GM12875 (cell line): ENCODE measurements at regions not wholly inside any gene's neighbourhood (a gene's known extent, or its start where the extent isn't known, plus 50 kb on each side); places are given as distances from the start of the nearest gene placed in this dataset.

ENCODE experiments used
- H3K4me3 ChIP-seq: one replicate; pipeline ENCODE4 v1.5.1; 2011; ENCODE audit warnings: low read depth, low read length, control low read depth
- CTCF ChIP-seq: IDR thresholded peaks from 2 replicates; pipeline ENCODE4 v1.5.1; 2011; ENCODE audit warnings: low read depth, mild to moderate bottlenecking, control low read depth, inconsistent platforms, low read length, moderate library complexity, borderline replicate concordance; ENCODE audit not compliant: insufficient read depth

GRCh38 chr2:120430957-120431356 is 85.0 kb downstream of the INHBB start:
- no peak for TF ChIP-seq CTCF
- no peak overlapping the region for H3K4me3 ChIP-seq

DNA sequence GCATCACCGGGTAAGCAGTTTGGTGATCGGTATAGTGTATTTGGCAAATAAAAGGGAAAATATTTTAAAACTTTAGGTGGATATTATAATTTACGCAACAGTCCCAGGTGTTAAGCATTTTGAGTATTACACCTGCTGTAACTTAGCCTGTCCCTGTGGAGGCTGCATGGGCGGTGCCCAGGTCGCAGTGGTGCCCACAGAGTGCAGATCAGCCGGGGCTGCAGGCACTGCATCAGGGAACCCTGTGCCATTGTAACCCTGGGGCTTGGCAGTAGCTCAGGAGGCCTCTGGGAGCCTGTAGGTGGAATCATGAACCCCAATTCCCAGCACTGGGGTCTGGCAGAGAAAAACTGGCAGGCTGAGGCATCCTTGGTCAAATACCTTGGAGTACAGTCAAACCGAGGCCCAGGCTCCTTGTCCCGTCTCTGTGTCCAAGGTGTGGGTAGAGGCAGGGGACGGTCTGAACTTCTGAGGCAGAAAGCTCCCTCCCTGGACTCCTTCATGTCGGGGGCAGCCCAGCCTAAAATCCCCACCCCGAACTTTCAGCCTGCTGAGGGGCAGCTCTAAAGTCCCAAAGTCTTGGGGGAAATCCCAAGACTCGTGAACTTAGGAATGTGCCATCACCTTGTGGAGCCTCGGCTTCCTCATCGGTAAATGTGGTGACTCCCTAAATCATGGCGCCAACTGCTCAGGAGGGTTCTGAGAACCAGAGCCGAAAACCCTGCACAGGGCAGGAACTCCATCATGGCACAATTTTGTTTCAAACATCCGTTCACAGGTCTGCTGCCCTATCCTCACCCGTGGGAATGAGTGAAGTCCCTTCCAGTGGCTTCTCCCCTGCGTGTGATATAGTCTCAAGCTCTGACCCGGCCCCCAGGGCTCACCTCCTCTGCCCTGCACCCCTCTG is 85.7 kb downstream of the INHBB start:
- TF ChIP-seq CTCF: no peak
- no peak overlapping the region for H3K4me3 ChIP-seq

DNA sequence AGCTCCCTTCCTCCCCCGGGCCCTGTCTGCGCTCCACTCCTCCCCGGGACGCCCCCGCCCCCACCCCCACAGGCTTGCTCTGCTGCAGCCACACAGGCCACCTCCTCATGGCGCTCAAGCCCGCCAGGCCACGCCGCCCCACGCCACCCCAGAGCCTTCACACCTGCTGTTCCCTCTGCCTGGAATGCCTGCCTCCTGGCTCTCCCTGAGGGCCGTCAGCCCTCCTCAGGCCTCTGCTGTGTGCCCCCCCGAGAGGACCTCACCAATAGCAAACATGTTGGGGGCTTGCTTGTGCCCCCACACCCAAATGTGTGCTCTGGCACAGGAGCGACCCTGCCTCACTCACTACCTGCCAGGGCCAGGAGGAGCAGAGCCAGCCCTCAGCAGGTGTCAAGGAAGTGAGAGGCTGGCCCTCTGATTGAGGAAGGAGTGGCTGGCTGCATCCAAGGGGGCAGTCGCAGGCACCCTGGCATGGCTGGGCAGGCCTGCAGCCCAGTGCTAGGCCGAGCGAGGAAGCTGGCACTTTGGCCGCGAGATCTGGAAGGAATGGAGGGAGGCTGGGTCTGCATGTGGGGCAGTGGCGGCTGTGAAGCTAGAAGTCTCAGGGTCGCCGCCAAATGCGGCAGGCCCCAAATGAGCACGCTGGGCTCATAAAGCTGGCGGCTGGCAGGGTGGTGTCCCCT is 86.5 kb downstream of the INHBB start:
- no peak overlapping the region for H3K4me3 ChIP-seq
- no peak for TF ChIP-seq CTCF

DNA sequence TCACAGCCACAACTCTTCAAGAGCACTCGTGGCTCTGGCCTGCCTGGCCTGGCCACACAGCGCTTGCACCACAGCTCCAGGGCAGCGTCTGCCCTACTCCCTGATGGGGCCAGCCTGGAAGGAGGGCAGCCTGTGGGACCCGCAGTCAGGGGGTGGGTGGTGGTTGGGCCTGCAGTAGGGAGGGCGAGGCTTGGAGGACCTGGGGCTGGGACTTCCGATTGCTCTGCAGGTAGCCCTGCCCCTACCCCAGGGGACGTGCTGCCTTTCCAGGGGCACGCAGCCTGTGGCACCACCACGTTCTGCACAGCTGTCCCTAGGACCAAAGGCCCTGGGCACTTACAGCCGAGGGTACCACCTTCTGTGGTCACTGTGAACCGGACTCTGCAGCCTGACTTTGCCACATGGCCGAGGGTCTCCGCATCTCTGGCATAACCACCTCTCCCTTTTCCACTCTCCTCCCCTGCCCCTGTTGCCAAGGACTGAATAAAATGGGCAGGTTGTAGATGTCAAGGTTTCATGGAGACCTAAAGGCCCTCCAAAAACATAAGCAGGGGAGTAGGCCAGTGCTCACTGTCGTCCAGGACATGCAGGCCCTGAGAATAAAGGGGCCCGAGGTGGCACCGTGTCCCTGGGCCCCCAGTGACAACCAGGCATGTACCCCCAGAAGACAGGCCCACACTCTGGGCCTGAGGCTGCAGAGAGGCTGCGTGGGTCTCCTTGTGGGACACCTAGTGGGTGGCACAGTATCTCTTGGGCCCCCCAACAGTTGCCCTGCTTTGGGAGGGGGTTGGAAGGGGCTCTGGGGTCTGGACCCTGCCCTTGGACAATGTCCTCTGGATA is 87.3 kb downstream of the INHBB start:
- H3K4me3 ChIP-seq: no peak overlapping the region
- TF ChIP-seq CTCF: no peak

DNA sequence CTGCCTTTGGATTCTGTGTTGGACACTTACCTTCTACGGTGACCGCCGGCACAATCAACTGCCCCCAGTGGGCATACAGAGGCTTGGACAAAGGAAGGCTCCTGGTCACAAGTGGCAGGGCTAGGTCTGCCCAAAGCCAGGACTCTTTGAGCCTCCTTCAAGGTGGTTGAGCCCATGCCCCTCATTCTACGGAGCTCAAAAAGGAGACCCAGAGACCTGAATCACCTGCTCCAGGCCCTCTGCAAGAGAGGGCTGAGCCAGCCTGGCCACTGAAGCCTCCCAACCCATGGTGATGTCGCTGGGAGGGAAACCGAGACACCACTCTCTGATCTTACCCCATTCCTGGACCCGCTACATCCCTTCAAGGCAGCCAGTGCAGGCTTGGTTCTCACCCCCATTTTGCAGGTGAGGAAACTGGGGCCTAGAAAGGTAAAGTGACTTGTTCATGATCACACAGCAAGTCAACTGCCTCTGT is 87.9 kb downstream of the INHBB start:
- TF ChIP-seq CTCF: no peak

DNA sequence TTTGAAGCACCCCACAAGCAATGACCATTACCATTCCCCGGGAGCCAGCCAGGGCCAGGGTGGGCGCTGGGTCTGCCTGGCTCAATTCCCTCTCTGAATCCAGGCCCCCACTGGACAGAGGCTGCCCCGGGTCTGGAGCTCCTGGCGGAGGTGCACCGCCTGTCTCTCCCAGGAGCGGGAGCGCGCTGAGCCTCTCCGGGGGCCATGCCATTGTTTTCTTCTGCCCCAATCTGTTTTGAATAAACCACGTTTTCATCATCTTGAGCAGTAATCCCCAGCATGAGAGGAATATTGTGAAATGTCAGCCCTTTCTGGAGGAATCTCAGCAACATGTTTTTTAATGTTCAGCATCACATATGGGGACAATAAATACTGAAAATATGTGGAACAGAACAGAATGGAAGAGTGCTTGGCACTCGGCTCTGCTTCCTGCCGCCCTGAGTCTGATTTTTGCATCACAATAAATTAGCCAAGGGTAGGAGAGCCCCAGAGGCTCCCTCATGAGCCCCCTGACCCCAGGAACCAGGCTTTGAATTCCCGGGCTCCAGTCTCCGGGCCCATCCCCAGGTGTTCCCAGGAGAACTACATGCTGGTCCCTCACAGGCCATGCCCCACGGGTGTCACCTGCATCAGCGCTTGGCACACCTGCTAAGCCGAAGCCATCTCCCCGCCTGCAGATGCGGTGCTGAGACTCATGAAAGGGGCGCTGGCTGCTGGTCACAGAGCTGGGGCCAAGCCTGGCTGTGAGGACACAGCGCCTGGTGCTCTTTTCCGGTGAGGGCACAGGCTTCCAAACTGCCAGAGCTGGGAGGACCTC is 88.8 kb downstream of the INHBB start:
- TF ChIP-seq CTCF: no peak
- no peak overlapping the region for H3K4me3 ChIP-seq

More for the DNA sequence above, 87.9 kb downstream of the INHBB start:
- H3K4me3 ChIP-seq: no peak overlapping the region
